K562 (cell line): ENCODE measurements at regions not wholly inside any gene's neighbourhood (a gene's known extent, or its start where the extent isn't known, plus 50 kb on each side); places are given as distances from the start of the nearest gene placed in this dataset.

Experiments
- ATAC-seq: fragments of 200-7000 bp; cut with Tn5 transposase; 3 replicates; pipeline ENCODE4 v1.9.1; 2020; ENCODE audit warnings: moderate library complexity
- BruUV-seq: library from RNA; stranded (reverse); fragments of 400-500 nt; replicated peaks from 2 replicates; lab custom pipeline; 2021; lab: Mats Ljungman, UMichigan
- CTCF ChIA-PET: fragments of 300-600 bp; formaldehyde crosslinking; extraction: SDS; loops from one replicate; lab custom pipeline; 2021; ENCODE audit warnings: low intra/inter-chr PET ratio; lab: Yijun Ruan, JAX
- POLR2A ChIA-PET: fragments of 300-600, 350-650 bp; sonication (Branson Sonifier 250); formaldehyde crosslinking; extraction: SDS; loops from one replicate; lab custom pipeline; 2021; ENCODE audit warnings: antibody characterized with exemption, inconsistent platforms; lab: Yijun Ruan, JAX
- DNase-seq, 4 experiments: peaks; one replicate each; pipeline versions ENCODE4 v3.0.0 to v3.0.0-alpha.2; 2011 to 2018; ENCODE audit warnings: low spot score in 3 of 4, mixed read lengths in 3 of 4; ENCODE audit errors: extremely low read depth in 1 of 4
- FAIRE-seq: peaks from 2 replicates; lab custom pipeline; 2011; peaks lifted over from hg19 to GRCh38; lab: Jason Lieb, UNC
- H2AFZ ChIP-seq: 2 replicates; pipeline ENCODE4 v1.6.0; 2011; ENCODE audit warnings: low read depth, low read length, control low read depth, inconsistent platforms
- H3K27ac ChIP-seq: fragments of 200-600 bp; 3 replicates; pipeline ENCODE4 v1.8.0; 2011; ENCODE audit warnings: low read depth, mild to moderate bottlenecking, control low read depth, inconsistent platforms, low read length, moderate library complexity, mixed read lengths; ENCODE audit errors: extremely low read depth
- H3K27me3 ChIP-seq, 2 experiments: fragments of 300-600 bp in 1 of 2; 2 replicates in 1 of 2; 3 replicates in 1 of 2; pipeline versions ENCODE4 v1.6.0 to v1.8.0; 2011; ENCODE audit warnings: inconsistent platforms in 2 of 2, low read length in 2 of 2, mild to moderate bottlenecking in 1 of 2, mixed read lengths in 1 of 2, moderate library complexity in 1 of 2; ENCODE audit not compliant: control insufficient read depth in 2 of 2, insufficient read depth in 2 of 2
- H3K36me3 ChIP-seq: fragments of 300-600 bp; 3 replicates; pipeline ENCODE4 v1.8.0; 2011; ENCODE audit warnings: mild to moderate bottlenecking, low read length, inconsistent platforms; ENCODE audit not compliant: control insufficient read depth, insufficient read depth
- H3K4me1 ChIP-seq, 2 experiments: fragments of 200-600 bp in 1 of 2; replicated peaks in 1 of 2; 2 replicates in 1 of 2; 3 replicates in 1 of 2; pipeline versions ENCODE4 v1.5.1 to v1.8.0; 2011; ENCODE audit warnings: inconsistent platforms in 2 of 2, low read length in 2 of 2, mild to moderate bottlenecking in 1 of 2, mixed read lengths in 1 of 2, moderate library complexity in 1 of 2; ENCODE audit not compliant: control insufficient read depth in 2 of 2, insufficient read depth in 2 of 2
- H3K4me2 ChIP-seq: 2 replicates; pipeline ENCODE4 v1.6.1; 2011; ENCODE audit warnings: low read length, control low read depth, inconsistent platforms, mixed read lengths; ENCODE audit not compliant: insufficient read depth
- H3K4me3 ChIP-seq: fragments of 200-600 bp; sonication (generic), shearing (Covaris generic); 2 replicates; pipeline ENCODE4 v1.5.1; 2016; ENCODE audit warnings: control low read depth, inconsistent platforms
- H3K79me2 ChIP-seq: fragments of 200-600 bp; 3 replicates; pipeline ENCODE4 v1.8.0; 2011; ENCODE audit warnings: low read length, inconsistent platforms; ENCODE audit not compliant: control insufficient read depth, insufficient read depth
- H3K9ac ChIP-seq, 2 experiments: 2 replicates each; pipeline versions ENCODE4 v1.6.0 to v1.6.1; 2011; ENCODE audit warnings: low read depth in 2 of 2, low read length in 2 of 2, control low read depth in 1 of 2, inconsistent platforms in 1 of 2, mild to moderate bottlenecking in 1 of 2, mixed read lengths in 1 of 2; ENCODE audit not compliant: insufficient read depth in 1 of 2
- H3K9me1 ChIP-seq: one replicate; pipeline ENCODE4 v1.6.0; 2011; ENCODE audit warnings: inconsistent platforms, mild to moderate bottlenecking, low read length, moderate library complexity; ENCODE audit not compliant: control insufficient read depth, insufficient read depth
- H3K9me3 ChIP-seq: replicated peaks from 2 replicates; pipeline ENCODE4 v1.5.1; 2011; ENCODE audit warnings: low read depth, low read length, inconsistent platforms; ENCODE audit not compliant: control insufficient read depth, insufficient read depth
- H4K20me1 ChIP-seq: replicated peaks from 2 replicates; pipeline ENCODE4 v1.6.1; 2011; ENCODE audit warnings: low read length, inconsistent platforms, mixed read lengths; ENCODE audit not compliant: control insufficient read depth, insufficient read depth
- ATF7 ChIP-seq: fragments of 450-650 bp; IDR thresholded peaks from 2 replicates; pipeline ENCODE4 v1.7.1; 2014; ENCODE audit warnings: mild to moderate bottlenecking, moderate library complexity
- BRD4 ChIP-seq: fragments of 200-600 bp; sonication (generic); IDR thresholded peaks from 2 replicates; pipeline ENCODE4 v1.6.1; 2017; ENCODE audit warnings: inconsistent platforms
- ETS2 ChIP-seq: IDR thresholded peaks from 2 replicates; pipeline ENCODE4 v1.6.1; 2016; ENCODE audit warnings: borderline replicate concordance, missing genetic modification characterization, mild to moderate bottlenecking, moderate library complexity, missing compliant biosample characterization; ENCODE audit not compliant: poor library complexity, severe bottlenecking
- ETV5 ChIP-seq: sonication (generic); formaldehyde crosslinking; IDR thresholded peaks from 2 replicates; pipeline ENCODE4 v1.4.0; 2020; ENCODE audit warnings: low read depth, mild to moderate bottlenecking, missing genetic modification reagents
- FOXK1 ChIP-seq: sonication (generic); formaldehyde crosslinking; IDR thresholded peaks from 2 replicates; pipeline ENCODE4 v1.8.0; 2022; ENCODE audit warnings: missing genetic modification reagents, mild to moderate bottlenecking, borderline replicate concordance
- GABPB2 ChIP-seq: fragments of 250-450 bp; sonication (Bioruptor Pico); conservative IDR thresholded peaks from 2 replicates; pipeline ENCODE4 v1.5.1; 2021; ENCODE audit warnings: mild to moderate bottlenecking
- GTF2A2 ChIP-seq: IDR thresholded peaks from 2 replicates; pipeline ENCODE4 v1.6.1; 2016; ENCODE audit warnings: mild to moderate bottlenecking, missing genetic modification characterization, missing compliant biosample characterization
- HNRNPLL ChIP-seq: fragments of 200-400 bp; formaldehyde crosslinking; IDR thresholded peaks from 2 replicates; pipeline ENCODE4 v1.6.1; 2017; ENCODE audit warnings: low read length, low read depth, mild to moderate bottlenecking; ENCODE audit not compliant: poor library complexity, severe bottlenecking
- MAZ ChIP-seq, 2 experiments: fragments of 450-650 bp in 1 of 2; sonication (generic) in 1 of 2; formaldehyde crosslinking; IDR thresholded peaks in 1 of 2; conservative IDR thresholded peaks in 1 of 2; 2 replicates each; pipeline versions ENCODE4 v1.4.0 to v1.5.0; 2020; ENCODE audit warnings: mild to moderate bottlenecking in 1 of 2, missing genetic modification reagents in 1 of 2
- NCOA2 ChIP-seq, 2 experiments: fragments of 450-650 bp; IDR thresholded peaks; 2 replicates each; pipeline ENCODE4 v1.6.1; 2018; ENCODE audit warnings: mild to moderate bottlenecking in 2 of 2, moderate library complexity in 1 of 2; ENCODE audit not compliant: partially characterized antibody in 2 of 2
- NR4A1 ChIP-seq, 2 experiments: fragments of 250-450 bp in 1 of 2; fragments of 450-650 bp in 1 of 2; sonication (Bioruptor Pico) in 1 of 2; IDR thresholded peaks; 2 replicates each; pipeline versions ENCODE4 v1.4.0 to v1.6.1; 2016 to 2020; ENCODE audit warnings: mild to moderate bottlenecking in 2 of 2, missing compliant biosample characterization in 1 of 2, missing genetic modification characterization in 1 of 2, moderate library complexity in 1 of 2
- PRMT5 ChIP-seq: sonication (generic); formaldehyde crosslinking; IDR thresholded peaks from 2 replicates; pipeline ENCODE4 v1.5.0; 2020; ENCODE audit warnings: missing genetic modification reagents
- SPI1 ChIP-seq: IDR thresholded peaks from 2 replicates; pipeline ENCODE4 v1.6.1; 2011; ENCODE audit warnings: low read depth, low read length, control low read depth, borderline replicate concordance
- THRAP3 ChIP-seq: fragments of 450-650 bp; IDR thresholded peaks from 2 replicates; pipeline ENCODE4 v1.6.1; 2016; ENCODE audit warnings: mild to moderate bottlenecking, inconsistent platforms, borderline replicate concordance
- ZNF24 ChIP-seq: fragments of 450-650 bp; IDR thresholded peaks from 2 replicates; pipeline ENCODE4 v1.6.1; 2016
- ZNF354B ChIP-seq: fragments of 250-450 bp; sonication (Bioruptor Pico); IDR thresholded peaks from 2 replicates; pipeline ENCODE4 v1.4.0; 2020
- ZNF584 ChIP-seq: fragments of 200-800 bp; sonication (Bioruptor generic); IDR thresholded peaks from 2 replicates; pipeline ENCODE4 v1.6.1; 2016; ENCODE audit warnings: low read depth, mild to moderate bottlenecking, missing genetic modification characterization, missing compliant biosample characterization
- ZNF586 ChIP-seq: fragments of 450-650 bp; formaldehyde crosslinking; conservative IDR thresholded peaks from 2 replicates; pipeline ENCODE4 v1.4.0; 2020; ENCODE audit warnings: mild to moderate bottlenecking, moderate library complexity
- ZNF785 ChIP-seq: fragments of 250-450 bp; sonication (Bioruptor Pico); IDR thresholded peaks from 2 replicates; pipeline ENCODE4 v1.4.0; 2020; ENCODE audit warnings: mild to moderate bottlenecking
- WGBS: fragments of 100-300 bp; shearing (Covaris generic); methylation state at CpG from one replicate; pipeline ENCODE4 v1.1.6; 2016; ENCODE audit warnings: low coverage, mixed read lengths; ENCODE audit not compliant: insufficient coverage; ENCODE audit errors: missing lambda C conversion rate; 5-methylcytosine and 5-hydroxymethylcytosine counted together
- in situ Hi-C: fragments of 300-500 bp; cut with MboI; formaldehyde crosslinking; loops from 4 replicates; pipeline ENCODE4 v1.15.0; 2018; ENCODE audit warnings: inconsistent platforms, mixed read lengths
- intact Hi-C: fragments of 100-400 bp; cut with micrococcal nuclease; formaldehyde crosslinking; loops from 2 replicates; pipeline ENCODE4 v1.14.2; 2022
- TF ChIP-seq, protein P1 (sequence below): fragments of 450-650 bp; formaldehyde crosslinking; IDR thresholded peaks from 2 replicates; pipeline ENCODE4 v1.4.0; 2020; ENCODE audit warnings: mild to moderate bottlenecking, moderate library complexity

DNA sequence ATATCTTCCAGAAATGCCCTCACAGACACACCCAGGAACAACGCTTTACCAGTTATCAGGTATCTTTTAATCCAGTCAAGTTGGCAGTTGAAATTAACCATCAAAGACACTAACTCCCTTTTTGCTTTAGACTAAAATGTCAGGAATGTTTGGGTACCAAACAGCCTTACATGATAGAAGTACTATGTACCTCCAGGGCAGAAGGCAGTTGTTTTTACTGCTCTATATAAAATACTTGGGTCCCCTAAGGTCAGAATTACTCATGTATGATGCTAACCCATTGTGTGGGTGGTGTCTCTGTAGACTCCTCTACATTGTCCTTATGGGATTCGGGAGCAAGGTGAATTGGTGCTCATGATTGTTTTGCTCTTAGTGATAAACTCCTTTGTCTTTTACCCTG lies 492.5 kb upstream of the FLRT2 start:
- H3K36me3 ChIP-seq = no peaks in the 10 kb centered on the region
- in situ Hi-C loops = no loop called here
- POLR2A ChIA-PET = no interaction called here
- ATAC-seq (no peak), DNase-seq (no peak)
- H4K20me1 ChIP-seq = no peaks in the 10 kb centered on the region
- H3K27me3 ChIP-seq = no peaks in the 10 kb centered on the region
- no TSS peak for BruUV-seq
- TF ChIP-seq MAZ (CRISPR knock-in tag; conservative IDR thresholded peaks at IDR 0.05 in 1 of 2, IDR thresholded peaks at IDR 0.05 in 1 of 2) (no peak), BRD4 (no peak), GTF2A2 (no peak), GABPB2 (CRISPR knock-in tag) (no peak), ZNF354B (CRISPR knock-in tag) (no peak), PRMT5 (CRISPR knock-in tag) (no peak), FOXK1 (no peak), ATF7 (no peak), ZNF24 (no peak), THRAP3 (no peak), ETV5 (CRISPR knock-in tag) (no peak), NR4A1 (CRISPR knock-in tag; IDR thresholded peaks at IDR 0.05) (no peak), NR4A1 (tag; IDR thresholded peaks at IDR 0.05) (no peak), NCOA2 (IDR thresholded peaks at IDR 0.05; ENCODE audit: partially characterized antibody in 2 of 2) (no peak), SPI1 (no peak), ZNF584 (CRISPR knock-in tag) (no peak), ZNF785 (CRISPR knock-in tag) (no peak), HNRNPLL (no peak), ETS2 (tag) (no peak), ZNF586 (no peak)
- TF ChIP-seq, protein P1, sequence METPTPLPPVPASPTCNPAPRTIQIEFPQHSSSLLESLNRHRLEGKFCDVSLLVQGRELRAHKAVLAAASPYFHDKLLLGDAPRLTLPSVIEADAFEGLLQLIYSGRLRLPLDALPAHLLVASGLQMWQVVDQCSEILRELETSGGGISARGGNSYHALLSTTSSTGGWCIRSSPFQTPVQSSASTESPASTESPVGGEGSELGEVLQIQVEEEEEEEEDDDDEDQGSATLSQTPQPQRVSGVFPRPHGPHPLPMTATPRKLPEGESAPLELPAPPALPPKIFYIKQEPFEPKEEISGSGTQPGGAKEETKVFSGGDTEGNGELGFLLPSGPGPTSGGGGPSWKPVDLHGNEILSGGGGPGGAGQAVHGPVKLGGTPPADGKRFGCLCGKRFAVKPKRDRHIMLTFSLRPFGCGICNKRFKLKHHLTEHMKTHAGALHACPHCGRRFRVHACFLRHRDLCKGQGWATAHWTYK = no peak
- TF ChIP-seq, all 486 proteins: peak for 0
- no peaks in the 10 kb centered on the region for H3K4me1 ChIP-seq
- no peaks in the 10 kb centered on the region for H3K9me3 ChIP-seq
- H3K27ac ChIP-seq = no peak overlapping the region
- H2AFZ ChIP-seq = no peak overlapping the region
- no peaks in the 10 kb centered on the region for H3K9me1 ChIP-seq
- H3K4me3 ChIP-seq = no peak overlapping the region
- H3K9ac ChIP-seq = no peak overlapping the region
- no peak overlapping the region for H3K4me2 ChIP-seq
- intact Hi-C loops = no loop called here
- CTCF ChIA-PET = no interaction called here
- no peak for FAIRE-seq
- WGBS = 0% methylated on average over 2 of the region's 2 CpGs
- H3K79me2 ChIP-seq = no peaks in the 10 kb centered on the region
